ENCODE measurements at regions not wholly inside any gene's neighbourhood (a gene's known extent, or its start where the extent isn't known, plus 50 kb on each side); places are given as distances from the start of the nearest gene placed in this dataset.
A peak's percentile ranks its signal among the peaks of the same experiment; 100 is the strongest.

DNA sequence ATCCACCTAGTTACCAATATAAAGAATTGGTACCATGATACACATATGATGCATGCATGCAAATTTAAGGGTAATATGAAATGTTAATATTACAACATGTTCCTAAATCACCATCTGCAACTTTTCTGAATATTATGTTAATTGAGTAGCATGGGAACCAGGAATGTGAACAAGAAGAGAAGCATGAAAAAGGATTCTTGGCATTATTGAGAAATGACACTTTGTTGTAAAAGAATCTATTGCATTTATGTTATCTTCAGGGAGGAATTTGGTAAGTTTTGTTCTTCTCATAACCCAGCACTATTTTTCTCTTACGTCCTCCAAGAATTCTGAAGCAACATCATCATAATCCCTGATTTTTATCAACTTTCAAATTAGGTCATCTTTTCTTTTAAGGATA is 159.9 kb upstream of the SLC25A13 start:
- no peak for DNase-seq

- DNase-seq: peak in 1 of 5 donors; percentile 40
These were observed 157.2 kb upstream of the SLC25A13 start for GRCh38 chr7:96479015-96479645.

GRCh38 chr7:96471606-96472005 is 149.7 kb upstream of the SLC25A13 start:
- DNase-seq: peak in 1 of 5 donors; percentile 10

GRCh38 chr7:96452146-96452545 is 130.2 kb upstream of the SLC25A13 start:
- no peak for DNase-seq

DNA sequence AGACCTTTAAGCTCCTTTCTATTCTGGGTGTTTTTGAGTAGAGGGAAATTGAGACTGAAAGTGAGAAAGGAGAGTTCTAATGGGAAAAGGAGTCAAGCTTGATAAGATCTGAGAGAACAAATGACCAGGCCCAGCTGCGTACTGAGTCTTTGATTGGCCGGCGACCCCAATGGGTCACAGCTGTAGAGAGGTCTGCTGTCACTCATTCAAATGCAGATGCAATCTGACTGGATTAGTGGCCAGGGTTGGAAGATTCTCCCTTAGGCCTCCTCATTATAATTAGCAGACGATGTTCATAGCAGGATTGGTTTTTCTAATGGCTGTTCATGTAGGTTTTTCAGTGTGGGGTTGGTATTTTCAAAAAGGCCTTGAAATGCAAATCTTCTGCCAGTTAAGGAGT is 127.2 kb upstream of the SLC25A13 start:
- no peak for DNase-seq

DNA sequence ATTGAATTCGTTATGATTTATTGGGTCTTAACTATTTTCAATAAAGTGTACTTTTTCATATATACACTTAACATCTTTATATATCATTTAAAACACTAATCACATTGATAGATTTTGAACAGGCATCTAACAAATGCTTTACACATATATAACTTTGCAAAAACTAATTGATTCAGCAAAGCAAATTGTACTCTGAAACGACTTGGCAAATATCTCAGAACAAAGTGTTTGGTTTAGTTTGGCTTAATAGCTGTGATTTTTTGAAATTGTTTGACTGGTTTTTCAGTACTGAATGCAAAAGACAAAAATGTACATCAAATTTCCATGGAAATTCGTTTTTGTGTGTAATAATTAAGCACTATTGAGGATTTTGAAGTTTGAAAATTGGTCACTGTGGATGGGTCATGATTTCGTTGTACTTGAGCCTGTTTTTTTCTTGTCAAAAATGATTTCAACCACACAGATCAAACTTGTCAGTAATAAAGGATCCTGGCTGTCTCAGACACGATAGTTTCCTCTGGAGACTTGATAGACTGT is 125.3 kb upstream of the SLC25A13 start:
- no peak for DNase-seq

DNA sequence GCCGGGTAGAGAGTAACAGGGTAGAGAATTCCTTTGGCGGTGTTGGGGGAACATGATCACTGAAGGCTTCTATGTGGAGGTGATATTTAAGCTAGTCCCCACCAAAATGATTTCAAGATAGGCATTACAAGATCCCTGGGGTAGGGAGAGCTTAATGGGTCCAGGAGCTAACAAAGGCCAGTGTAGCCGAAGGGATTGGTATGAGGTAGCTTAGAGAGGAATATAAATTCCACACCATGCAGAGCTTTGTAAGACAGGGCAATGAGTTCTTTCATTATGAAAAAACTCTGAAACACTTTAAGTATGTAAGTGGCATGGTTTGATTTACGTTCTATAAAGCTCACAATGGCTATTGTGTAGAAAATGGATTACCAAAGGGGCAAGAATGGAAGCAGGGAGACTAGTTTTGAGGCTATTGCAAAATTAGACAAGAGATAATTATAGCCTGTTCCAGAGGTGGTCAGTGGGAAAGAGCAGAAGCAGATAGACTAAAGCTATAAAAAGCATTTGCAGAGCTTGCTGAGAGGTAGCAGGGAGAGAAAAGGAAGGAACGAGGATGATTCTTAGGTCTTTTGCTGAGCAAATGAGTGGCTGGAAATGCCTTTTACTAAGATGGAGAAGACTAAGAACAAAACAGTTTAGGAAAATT is 119.7 kb upstream of the SLC25A13 start:
- no peak for DNase-seq

- DNase-seq: no peak
These were observed 118.4 kb upstream of the SLC25A13 start for GRCh38 chr7:96440328-96440727.

DNA sequence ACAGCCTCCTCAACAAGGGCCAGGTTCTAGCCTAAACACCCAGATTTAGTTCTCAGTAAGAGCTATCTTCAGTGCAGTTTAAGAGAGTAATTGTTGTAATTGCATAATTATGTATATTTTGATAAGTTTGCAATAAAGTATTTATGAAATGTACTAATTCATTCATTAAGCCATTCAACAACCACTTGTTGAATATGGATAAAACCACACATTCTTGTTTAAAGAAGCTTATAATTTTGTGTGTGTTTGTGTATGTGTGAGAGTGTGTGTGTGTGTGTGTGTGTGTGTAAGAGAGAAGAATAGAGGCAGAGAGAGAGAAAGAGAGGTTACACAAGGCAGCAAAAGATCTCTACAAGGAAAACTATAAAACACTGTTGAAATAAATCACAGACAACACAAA is 115.0 kb upstream of the SLC25A13 start:
- DNase-seq: no peak

GRCh38 chr7:96430356-96430755 is 108.5 kb upstream of the SLC25A13 start:
- DNase-seq: no peak

DNA sequence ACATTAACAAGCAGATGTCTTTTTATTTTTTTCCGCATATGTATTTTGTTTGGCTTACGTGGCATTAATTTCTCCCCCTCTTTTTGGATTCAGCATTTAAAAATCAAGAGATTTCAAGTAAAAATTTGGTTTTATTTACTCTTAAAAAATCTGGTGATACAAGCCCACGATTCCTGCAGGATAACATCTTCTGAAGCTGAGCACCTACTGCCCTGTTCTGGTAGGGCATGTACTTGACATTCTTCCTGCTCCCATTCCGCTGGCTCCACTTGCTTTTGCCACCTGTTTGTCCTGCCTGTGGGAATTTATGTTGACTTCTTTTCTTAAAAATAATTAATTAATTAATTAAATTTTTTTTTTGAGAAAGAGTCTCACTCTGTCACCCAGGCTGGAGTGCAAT is 105.2 kb upstream of the SLC25A13 start:
- no peak for DNase-seq

DNA sequence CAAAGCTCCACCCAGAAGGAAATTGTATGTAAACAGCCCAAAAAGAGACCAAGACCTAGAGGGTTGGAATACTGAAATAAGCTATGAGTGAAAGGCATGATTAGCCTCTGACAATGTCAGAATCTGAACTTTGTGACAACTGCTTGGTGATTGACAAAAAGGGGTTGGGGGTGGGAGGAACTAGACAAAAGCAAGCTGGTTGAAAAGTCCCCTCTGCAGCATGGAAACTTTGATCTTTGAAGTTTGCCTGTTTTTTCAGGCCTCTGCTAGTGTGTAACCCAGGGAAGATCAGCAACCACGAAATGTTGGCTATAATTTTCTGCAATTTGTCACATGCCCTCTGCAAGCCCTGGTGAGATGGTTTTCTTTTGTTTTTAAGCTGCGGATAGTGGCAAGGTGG is 104.8 kb upstream of the SLC25A13 start:
- no peak for DNase-seq

DNA sequence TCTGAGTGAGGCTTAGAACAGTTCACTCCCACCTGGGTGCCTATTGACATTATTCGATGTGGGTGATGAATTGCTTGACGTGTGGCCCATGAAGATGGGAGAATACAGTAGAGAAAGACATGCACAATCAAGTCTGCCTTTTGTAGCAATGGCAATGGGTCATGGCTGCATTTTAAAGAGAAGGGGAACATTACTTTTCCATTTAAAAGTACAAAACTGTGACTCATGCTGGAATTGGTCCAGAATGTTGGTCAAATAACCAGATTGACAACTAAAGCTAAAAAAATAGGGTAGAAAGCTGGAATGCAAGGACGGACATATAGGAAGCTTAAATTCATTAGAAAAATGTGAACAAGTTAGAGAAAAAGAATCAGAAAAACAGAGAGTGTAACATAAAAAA is 104.1 kb upstream of the SLC25A13 start:
- DNase-seq: no peak

- no peak for DNase-seq
These were observed 102.5 kb upstream of the SLC25A13 start for GRCh38 chr7:96424411-96424810.

DNA sequence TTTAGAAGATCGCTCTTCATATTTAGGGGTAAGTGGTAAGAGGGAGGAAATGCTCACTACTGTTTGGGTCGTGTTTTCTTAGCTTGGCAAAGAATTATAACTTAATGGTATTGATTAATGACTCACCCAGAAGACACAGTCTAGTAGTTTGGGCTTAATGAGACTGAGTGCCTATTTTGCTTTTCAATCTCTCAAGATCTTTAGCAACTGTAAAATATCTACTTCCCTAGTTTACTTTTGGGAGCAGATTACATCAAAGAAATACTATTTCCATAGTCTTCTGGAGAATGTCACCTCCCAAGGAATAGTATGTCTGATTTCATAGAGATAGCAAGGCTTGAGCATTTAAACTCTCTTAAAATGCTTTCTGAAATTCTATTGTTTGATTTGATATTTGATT is 100.5 kb upstream of the SLC25A13 start:
- DNase-seq: no peak

- DNase-seq: no peak
These were observed 96.7 kb upstream of the SLC25A13 start for GRCh38 chr7:96418581-96418980.

GRCh38 chr7:96417784-96418183 is 95.9 kb upstream of the SLC25A13 start:
- DNase-seq: no peak

GRCh38 chr7:96416599-96416998 is 94.7 kb upstream of the SLC25A13 start:
- DNase-seq: no peak

- no peak for DNase-seq
These were observed 94.2 kb upstream of the SLC25A13 start for GRCh38 chr7:96416116-96416515.

DNA sequence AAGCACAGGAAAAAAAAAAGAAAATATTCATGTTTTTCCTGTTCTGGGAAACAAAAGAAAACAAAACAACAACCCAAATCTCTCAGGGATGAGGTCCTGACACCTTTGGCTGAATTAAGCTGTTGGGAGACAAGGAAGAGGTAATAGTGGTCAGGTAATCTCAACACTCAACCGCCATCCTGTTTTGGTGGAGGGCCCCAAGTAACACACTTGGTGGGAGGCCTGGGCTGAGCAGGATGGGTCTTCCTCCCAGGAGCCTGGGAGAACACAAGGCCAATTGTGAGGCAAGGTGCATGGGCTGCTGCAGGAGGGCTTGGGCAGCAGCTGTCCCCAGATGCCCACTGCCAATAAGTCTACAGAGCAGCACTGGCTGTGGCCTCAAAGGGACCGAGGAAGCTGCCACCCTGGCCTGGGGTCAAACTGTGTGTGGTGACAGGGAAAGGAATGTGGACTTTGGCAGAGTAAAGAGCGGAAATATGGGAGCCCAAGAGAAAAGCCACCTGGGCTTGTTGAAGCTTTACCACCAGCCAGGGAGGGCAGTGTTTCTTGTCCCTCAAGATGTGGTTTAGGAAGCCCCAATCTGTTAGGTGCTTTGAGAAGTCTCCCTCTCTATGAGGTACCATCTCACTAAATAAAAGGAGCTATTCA is 93.5 kb upstream of the SLC25A13 start:
- DNase-seq: no peak

DNA sequence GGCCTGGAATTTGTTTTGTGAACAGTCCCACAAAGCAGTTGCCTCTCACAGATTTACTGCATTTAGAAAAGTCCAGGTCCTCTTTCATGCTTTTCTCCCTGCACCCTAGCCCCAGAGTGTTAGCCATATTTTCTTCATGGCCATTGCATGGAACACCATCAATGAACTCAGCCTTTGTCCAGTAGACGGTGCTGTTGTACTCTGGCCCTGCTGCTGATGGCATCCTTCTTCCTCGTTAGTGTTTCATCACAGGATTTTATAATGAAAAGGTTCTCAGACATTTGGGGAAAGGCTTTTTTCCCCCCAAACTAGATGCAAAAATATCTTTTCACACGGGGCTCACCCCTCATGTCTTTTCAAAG is 93.0 kb upstream of the SLC25A13 start:
- peak in 3 of 5 donors; percentile 6 to 44 (median 6) for DNase-seq

DNA sequence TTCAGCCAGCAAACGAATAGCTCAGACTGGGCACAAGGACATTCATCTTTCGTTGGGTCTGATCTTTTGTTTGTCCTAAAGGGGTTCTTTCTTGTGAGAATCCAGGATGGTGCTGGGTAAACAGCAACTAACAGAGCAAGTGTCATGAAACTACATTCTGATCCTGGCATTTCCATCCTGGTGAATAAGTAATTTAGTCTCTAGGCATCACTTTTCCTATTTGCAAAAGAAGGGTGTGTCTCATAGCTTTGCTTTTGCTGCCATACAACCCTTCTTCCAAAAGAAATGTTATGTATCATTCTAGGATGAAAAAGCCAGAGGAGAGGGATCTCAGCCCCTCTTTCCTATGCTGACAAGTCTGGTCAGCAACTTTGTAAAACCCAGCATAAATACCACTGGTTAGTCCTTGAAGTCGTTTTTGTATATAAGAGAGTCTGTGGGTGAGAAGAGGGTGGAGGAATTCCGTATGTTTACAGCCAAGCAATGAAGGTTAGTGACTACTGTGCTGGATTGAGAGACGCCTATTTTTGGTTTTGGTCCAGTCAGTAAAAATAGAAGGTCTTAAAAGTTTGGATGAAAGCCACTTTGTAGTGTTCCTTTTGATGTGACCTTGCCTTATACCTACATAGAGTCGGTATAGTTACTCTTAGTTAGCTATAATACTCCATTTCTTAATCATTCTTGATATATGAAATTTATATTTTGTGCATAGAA is 88.4 kb upstream of the SLC25A13 start:
- DNase-seq: no peak

DNA sequence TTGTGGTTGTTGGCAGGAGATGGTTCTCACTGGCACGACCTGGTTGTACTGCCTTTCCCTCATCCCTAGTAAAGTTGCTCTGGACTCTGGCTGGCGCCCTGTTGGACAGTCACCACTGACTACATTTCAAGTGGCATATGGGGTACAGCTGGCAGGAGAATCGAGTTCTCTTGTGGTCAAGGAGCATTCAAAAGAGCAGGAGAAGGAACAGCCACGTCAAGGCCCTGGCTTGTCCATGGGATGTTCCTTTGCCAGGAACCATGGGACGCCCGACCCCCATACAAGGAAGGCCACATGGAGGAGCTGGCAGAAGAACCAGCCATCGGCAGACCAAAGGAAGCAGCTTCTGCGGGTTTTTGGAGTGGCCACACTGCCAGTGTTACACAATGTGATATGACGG is 87.0 kb upstream of the SLC25A13 start:
- no peak for DNase-seq

DNA sequence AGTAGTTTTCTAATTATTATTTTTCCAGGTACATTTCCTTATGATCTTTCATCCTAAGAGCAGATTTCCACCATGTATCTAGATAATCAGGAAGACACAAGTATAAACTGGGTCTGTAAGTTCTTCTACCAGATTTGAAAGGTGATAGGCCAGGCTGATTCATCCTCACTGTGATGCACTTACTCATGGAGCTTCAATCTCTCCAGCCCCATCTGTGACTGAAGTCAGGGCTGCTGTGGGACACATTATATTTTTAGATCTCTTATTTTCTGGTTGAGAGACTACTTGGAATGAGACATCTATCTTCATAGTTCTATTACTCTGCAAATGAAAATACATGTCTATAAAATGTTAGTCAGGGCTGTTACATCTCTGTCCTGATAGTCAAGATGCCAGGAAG is 85.5 kb upstream of the SLC25A13 start:
- DNase-seq: no peak

All from T-helper 1 cell (primary cell).